ENCODE measurements at regions not wholly inside any gene's neighbourhood (a gene's known extent, or its start where the extent isn't known, plus 50 kb on each side); places are given as distances from the start of the nearest gene placed in this dataset.

GRCh38 chr6:139823099-139823807 is 448.8 kb upstream of the CITED2 start:
- H3K27ac Mint-ChIP-seq (ENCODE audit: unreplicated experiment) = no peak overlapping the region

GRCh38 chr6:139821676-139822223 is 447.3 kb upstream of the CITED2 start:
- no peak for DNase-seq (ENCODE audit: low read depth, low spot score)
- peaks cover 3% of the 10 kb centered on the region for H3K36me3 Mint-ChIP-seq (ENCODE audit: low read depth)
- H3K27ac Mint-ChIP-seq (ENCODE audit: unreplicated experiment) = no peak overlapping the region
- no peaks in the 10 kb centered on the region for H3K27me3 Mint-ChIP-seq (ENCODE audit: low read depth)
- no peak overlapping the region for H3K4me3 Mint-ChIP-seq
- peaks cover 3% of the 10 kb centered on the region for H3K9me3 Mint-ChIP-seq
- TF ChIP-seq CTCF (conservative IDR thresholded peaks at IDR 0.05) = no peak
- H3K4me1 Mint-ChIP-seq = peaks cover 4% of the 10 kb centered on the region

More at GRCh38 chr6:139823099-139823807, 448.8 kb upstream of the CITED2 start:
- peaks cover 4% of the 10 kb centered on the region for H3K4me1 Mint-ChIP-seq
- H3K36me3 Mint-ChIP-seq (ENCODE audit: low read depth) = peaks cover 3% of the 10 kb centered on the region
- H3K4me3 Mint-ChIP-seq = no peak overlapping the region
- H3K9me3 Mint-ChIP-seq = peaks cover 3% of the 10 kb centered on the region
- TF ChIP-seq CTCF (conservative IDR thresholded peaks at IDR 0.05) = no peak
- no peak for DNase-seq (ENCODE audit: low read depth, low spot score)
- no peaks in the 10 kb centered on the region for H3K27me3 Mint-ChIP-seq (ENCODE audit: low read depth)

- Mint-ChIP-seq H3K4me3 (no peak overlapping the region), H3K4me1 (peaks cover 4% of the 10 kb centered on the region), H3K27me3 (ENCODE audit: low read depth) (no peaks in the 10 kb centered on the region), H3K9me3 (peaks cover 9% of the 10 kb centered on the region), H3K36me3 (ENCODE audit: low read depth) (peaks cover 3% of the 10 kb centered on the region), H3K27ac (ENCODE audit: unreplicated experiment) (no peak overlapping the region)
- no peak for TF ChIP-seq CTCF (conservative IDR thresholded peaks at IDR 0.05)
- no peak for DNase-seq (ENCODE audit: low read depth, low spot score)
Measured at GRCh38 chr6:139820210-139820609, 445.8 kb upstream of the CITED2 start.

- no peak for TF ChIP-seq CTCF (conservative IDR thresholded peaks at IDR 0.05)
- no peak overlapping the region for H3K27ac Mint-ChIP-seq (ENCODE audit: unreplicated experiment)
- peaks cover 11% of the 10 kb centered on the region for H3K9me3 Mint-ChIP-seq
- H3K4me1 Mint-ChIP-seq = peaks cover 4% of the 10 kb centered on the region
- DNase-seq (ENCODE audit: low read depth, low spot score) = no peak
- peaks cover 5% of the 10 kb centered on the region for H3K36me3 Mint-ChIP-seq (ENCODE audit: low read depth)
- no peaks in the 10 kb centered on the region for H3K27me3 Mint-ChIP-seq (ENCODE audit: low read depth)
- H3K4me3 Mint-ChIP-seq = no peak overlapping the region
Measured at GRCh38 chr6:139819776-139820175, 445.3 kb upstream of the CITED2 start.

- Mint-ChIP-seq H3K9me3 (peaks cover 8% of the 10 kb centered on the region), H3K36me3 (ENCODE audit: low read depth) (peaks cover 5% of the 10 kb centered on the region), H3K27me3 (ENCODE audit: low read depth) (no peaks in the 10 kb centered on the region), H3K4me1 (no peaks in the 10 kb centered on the region), H3K27ac (ENCODE audit: unreplicated experiment) (no peak overlapping the region), H3K4me3 (no peak overlapping the region)
- no peak for TF ChIP-seq CTCF (conservative IDR thresholded peaks at IDR 0.05)
- no peak for DNase-seq (ENCODE audit: low read depth, low spot score)
Measured at GRCh38 chr6:139812939-139813338, 438.5 kb upstream of the CITED2 start.

Data from neural crest cell (in vitro differentiated cells).